RPMI8226 (cell line): ENCODE measurements at regions not wholly inside any gene's neighbourhood (a gene's known extent, or its start where the extent isn't known, plus 50 kb on each side); places are given as distances from the start of the nearest gene placed in this dataset.
A peak's percentile ranks its signal among the peaks of the same experiment; 100 is the strongest.

ENCODE experiments used
- DNase-seq: peaks from one replicate; pipeline ENCODE4 v3.0.0-alpha.2; 2015

DNA sequence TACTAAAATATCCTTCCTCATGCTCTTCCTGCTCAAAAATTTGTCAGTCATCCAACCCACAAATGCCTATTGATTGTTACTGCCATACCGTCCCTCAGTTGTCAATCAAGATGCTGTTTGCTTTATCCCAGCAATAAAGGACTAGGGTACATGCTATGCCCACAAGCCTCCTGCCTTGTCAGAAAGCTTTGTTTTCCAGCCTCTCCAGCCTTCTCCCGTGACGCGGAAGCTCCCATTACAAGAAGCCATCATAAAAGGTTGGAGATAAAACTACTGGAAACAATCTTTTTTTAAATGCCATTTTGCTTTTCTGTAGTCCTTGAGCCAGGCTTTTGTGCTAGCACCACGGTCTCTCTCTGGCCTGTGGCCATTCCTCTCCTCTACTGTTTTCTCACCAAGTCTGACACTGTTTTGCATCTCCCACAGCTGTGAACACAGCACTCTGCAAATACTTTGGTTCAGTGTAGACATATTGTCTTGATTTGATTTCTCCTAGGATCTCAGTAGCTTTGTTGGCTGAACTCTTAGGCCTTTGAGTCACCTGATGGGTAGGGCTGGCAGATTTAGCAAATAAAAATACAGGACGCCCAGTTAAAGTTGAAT is 495.7 kb upstream of the JARID2 start:
- DNase-seq: no peak

- no peak for DNase-seq
Measured at GRCh38 chr6:14751645-14752175, 494.2 kb upstream of the JARID2 start.

- no peak for DNase-seq
Measured at GRCh38 chr6:14754751-14755513, 490.9 kb upstream of the JARID2 start.

GRCh38 chr6:14756340-14756739 is 489.5 kb upstream of the JARID2 start:
- no peak for DNase-seq

- DNase-seq: no peak
Measured at GRCh38 chr6:14757014-14757413, 488.9 kb upstream of the JARID2 start.

GRCh38 chr6:14757418-14757817 is 488.5 kb upstream of the JARID2 start:
- DNase-seq: peak; percentile 70

DNA sequence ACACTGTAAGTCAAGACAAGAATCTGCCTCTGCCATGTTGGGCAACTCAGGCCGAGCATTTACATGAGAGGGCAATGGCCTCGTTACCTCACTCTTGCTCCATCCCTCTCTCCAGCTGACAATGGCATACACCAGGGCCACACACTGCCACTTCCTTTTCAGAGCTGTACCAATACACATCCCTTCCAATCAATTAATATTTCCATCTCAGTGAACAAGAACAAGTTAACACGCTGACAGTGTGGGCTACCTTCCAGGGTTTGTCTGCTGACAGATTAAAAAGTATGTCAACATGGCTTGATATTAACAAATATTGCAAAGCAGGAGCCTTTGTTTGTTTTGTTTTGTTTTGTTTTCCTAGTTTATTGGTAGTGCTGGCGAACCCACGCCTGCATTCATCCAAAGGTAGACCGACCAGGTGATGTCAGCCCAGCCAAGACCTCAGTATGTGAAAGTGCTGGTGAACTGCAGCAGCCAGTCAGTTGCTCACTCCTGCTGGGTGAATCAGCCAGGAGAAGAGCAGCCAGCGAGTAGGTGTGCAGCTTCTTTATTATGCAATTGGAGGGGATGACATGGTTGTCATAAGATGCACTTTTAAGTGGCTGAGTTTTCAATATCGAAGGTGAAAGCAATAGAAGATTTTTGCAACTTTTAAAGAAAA is 487.3 kb upstream of the JARID2 start:
- DNase-seq: no peak

- no peak for DNase-seq
Measured at GRCh38 chr6:14759976-14760672, 485.7 kb upstream of the JARID2 start.

- no peak for DNase-seq
Measured at GRCh38 chr6:14762077-14762476, 483.8 kb upstream of the JARID2 start.

- no peak for DNase-seq
Measured at GRCh38 chr6:14763139-14763538, 482.7 kb upstream of the JARID2 start.

DNA sequence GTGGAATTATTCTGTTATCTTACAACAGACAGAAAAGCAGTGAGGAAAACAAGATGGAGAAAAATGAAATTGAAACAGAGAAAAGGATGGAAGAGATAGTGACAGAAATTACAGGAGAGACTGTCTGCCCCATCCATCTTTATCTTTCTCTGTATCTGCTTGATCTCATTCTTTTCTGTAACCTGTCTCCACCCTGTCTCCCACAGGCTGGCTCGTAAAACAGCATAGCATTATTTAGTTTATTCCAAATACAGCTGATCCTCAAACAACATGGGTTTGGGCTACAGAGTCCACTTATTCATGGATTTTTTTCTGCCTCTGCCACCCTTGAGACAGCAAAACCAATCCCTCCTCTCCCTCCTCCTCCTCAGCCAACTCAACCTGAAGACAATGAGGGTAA is 482.3 kb upstream of the JARID2 start:
- no peak for DNase-seq

DNA sequence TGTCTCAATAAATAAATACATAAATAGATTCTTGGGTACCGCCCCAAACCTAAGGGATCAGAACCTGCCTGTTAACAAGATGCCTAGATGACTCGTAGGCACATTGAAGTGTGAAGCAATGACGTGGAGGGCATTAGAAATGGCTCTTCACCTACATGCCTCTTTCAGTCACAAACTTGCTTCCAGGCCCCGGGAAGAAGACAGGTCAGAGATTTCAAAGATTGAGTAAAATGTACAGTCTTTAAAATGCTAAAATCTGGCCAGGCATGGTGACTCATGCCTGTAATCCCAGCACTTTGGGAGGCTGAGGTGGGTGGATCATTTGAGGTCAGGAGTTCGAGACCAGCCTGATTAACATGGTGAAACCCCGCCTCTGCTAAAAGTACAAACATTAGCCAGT is 480.8 kb upstream of the JARID2 start:
- no peak for DNase-seq

DNA sequence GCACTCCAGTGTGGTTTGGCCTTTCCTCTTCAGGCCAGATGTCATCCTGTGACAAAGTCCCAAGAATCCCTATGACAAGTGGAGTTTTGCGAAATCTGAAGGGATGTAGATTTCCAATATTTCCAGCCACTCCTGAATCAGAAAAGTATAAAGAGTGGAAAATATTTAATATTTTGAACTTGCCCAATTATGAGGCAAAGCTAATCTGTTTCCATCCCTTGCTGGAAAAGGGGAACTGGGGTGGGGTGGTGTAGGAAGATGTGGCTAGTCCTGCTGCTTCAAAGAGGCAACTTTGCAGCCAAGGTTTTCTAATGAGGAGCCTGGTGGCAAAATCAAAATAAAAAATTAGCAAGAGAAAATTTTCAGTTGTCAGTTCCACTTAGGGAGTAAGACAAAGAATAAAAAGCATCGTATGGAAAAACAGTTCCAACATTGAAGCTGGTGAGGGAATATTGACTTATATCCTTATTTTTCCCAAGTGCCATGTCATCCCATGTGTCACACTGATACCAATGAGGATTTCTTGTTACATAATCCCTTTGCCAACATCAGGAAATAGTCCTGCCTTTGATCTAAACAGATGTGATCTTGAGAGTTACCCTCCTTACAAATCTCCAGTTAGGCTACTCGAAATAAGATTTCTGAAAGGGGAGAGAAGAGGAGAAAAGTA is 480.0 kb upstream of the JARID2 start:
- no peak for DNase-seq

DNA sequence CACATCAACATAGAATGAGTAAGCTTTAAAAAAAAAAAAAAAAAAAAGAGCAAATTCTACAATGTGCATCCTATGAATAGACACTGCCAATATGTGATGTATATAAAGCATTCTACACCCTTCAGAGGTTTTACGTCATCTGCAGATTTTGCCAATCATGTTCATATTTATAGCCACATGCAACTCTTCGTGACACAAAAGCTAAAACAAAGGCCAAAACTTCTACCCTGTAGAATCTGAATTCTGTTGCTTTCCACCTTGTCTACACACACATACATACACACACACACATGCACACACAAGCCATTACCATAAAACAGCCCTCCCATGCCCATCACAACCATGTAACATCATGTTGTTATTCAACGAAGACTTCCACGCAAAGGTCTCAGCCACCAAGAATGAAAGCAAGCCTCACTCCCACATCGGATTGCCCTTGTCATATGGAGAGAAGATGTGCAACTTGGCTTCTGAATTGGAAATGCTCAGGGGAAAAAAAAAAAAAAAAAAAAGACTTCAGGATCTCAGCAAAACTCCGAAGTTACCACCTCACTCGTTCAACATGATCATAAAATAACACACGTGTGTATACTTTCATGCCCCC is 479.4 kb upstream of the JARID2 start:
- DNase-seq: no peak

- no peak for DNase-seq
Measured at GRCh38 chr6:14767226-14767625, 478.6 kb upstream of the JARID2 start.

DNA sequence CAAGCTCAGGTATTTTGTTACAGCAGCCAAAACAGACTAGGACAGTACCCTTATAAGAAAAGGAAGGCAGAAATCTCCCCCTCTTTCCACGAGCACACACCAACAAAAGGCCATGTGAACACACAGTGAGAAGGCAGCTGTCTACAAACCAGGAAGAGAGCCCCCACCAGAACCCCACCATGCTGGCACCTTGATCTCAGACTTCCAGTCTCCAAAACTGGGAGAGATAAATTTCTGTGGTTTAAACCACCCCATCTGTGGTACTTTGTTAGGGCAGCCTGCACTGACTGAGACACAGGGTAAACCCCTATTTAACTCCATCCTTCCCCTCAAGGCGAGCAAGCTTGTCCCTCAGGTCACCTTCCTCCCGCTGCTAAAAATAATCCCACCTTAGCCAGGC is 475.8 kb upstream of the JARID2 start:
- no peak for DNase-seq

- DNase-seq: no peak
Measured at GRCh38 chr6:14770572-14770971, 475.3 kb upstream of the JARID2 start.

DNA sequence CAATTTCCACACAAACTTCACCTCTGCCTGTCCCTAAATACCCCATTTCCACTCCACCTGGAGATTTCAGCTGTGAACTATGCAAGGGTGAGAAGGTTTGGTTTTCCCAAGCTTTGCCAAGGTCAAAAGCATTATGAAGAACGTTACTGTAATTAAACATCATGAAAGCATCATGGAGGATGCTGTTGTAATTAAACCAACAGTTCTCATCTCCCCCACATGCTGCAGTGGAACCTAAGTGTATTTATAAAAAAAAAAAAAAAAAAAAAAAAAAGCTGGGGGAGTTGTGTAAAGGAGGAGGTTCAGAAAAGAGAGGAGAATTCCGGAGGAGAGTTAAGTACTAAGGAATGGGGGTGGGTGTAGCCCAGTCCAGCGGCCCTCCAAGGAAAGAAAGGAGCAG is 474.9 kb upstream of the JARID2 start:
- DNase-seq: no peak

DNA sequence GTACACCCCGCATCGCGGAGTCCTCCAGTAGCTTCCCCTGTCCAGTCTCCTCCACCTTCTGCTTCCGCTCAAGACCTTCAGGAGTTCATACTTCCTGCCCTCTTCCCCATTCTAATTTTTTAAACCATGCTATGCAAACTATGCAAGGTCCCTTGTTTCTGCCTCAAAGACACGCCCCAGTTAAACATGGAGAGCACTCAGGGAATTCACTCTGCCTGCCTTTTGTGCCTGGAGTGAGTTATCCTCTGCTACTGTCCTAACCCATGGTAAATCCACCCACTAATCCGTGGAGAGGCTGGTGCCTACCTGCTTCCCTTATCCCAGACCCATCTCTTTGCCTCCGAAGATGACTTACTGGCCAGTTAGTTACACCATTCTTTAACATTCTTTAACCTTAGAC is 473.7 kb upstream of the JARID2 start:
- DNase-seq: no peak

- no peak for DNase-seq
Measured at GRCh38 chr6:14775528-14775927, 470.3 kb upstream of the JARID2 start.

GRCh38 chr6:14776307-14776706 is 469.6 kb upstream of the JARID2 start:
- DNase-seq: no peak

- DNase-seq: no peak
Measured at GRCh38 chr6:14781772-14782525, 463.9 kb upstream of the JARID2 start.
